Progenitor cell of endocrine pancreas (in vitro differentiated cells): ENCODE measurements at regions not wholly inside any gene's neighbourhood (a gene's known extent, or its start where the extent isn't known, plus 50 kb on each side); places are given as distances from the start of the nearest gene placed in this dataset.
"Not testable (repeated sequence)": the region's sequence is repeated elsewhere in the genome, so short reads cannot be mapped to it uniquely, and the experiment has no call there.

ENCODE experiments used
- DNase-seq: peaks from one replicate; pipeline ENCODE4 v3.0.0; 2021; ENCODE audit warnings: low spot score; ENCODE audit not compliant: unreplicated experiment
- H3K27ac Mint-ChIP-seq: 2 replicates; pipeline ENCODE4 v1.8.0; 2021; ENCODE audit warnings: mild to moderate bottlenecking, moderate library complexity, mixed read lengths
- H3K27me3 Mint-ChIP-seq: 2 replicates; pipeline ENCODE4 v1.8.0; 2021; ENCODE audit warnings: mixed read lengths
- H3K36me3 Mint-ChIP-seq: 2 replicates; pipeline ENCODE4 v1.8.0; 2022; ENCODE audit warnings: mixed read lengths; ENCODE audit not compliant: insufficient read depth
- H3K4me1 Mint-ChIP-seq: 2 replicates; pipeline ENCODE4 v1.8.0; 2021; ENCODE audit warnings: low read depth, mixed read lengths
- H3K4me3 Mint-ChIP-seq: 2 replicates; pipeline ENCODE4 v1.8.0; 2021; ENCODE audit warnings: low read depth, mild to moderate bottlenecking, moderate library complexity, mixed read lengths
- H3K9me3 Mint-ChIP-seq: 2 replicates; pipeline ENCODE4 v1.8.0; 2021; ENCODE audit warnings: low read depth, mixed read lengths
- TF ChIP-seq, protein P1 (sequence below): fragments of 200-600 bp; sonication (generic); IDR thresholded peaks from one replicate; pipeline ENCODE4 v1.5.0; 2021; ENCODE audit warnings: antibody characterized with exemption, mild to moderate bottlenecking; ENCODE audit not compliant: unreplicated experiment

DNA sequence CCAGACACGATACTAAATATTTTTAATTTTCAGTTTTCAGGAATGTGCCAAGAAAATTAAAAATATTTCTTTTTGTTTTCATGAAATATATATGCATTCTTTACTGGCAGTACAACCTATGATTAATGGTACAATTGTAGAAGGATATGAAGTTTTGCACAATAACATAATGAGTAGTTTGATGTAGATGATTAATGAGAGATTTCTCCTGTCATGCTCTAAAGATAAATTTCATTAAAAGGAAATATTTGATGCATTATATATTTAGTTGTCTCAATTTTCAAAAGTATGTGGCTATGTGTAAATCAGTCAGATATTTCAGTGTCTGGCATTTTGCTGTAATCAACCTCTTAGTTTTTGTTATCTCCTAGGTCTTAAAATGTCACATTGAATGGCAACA, 940.2 kb upstream of the MDGA2 start:
- no peak overlapping the region for H3K4me3 Mint-ChIP-seq
- peaks cover 4% of the 10 kb centered on the region for H3K4me1 Mint-ChIP-seq
- H3K9me3 Mint-ChIP-seq = peaks cover 16% of the 10 kb centered on the region
- no peaks in the 10 kb centered on the region for H3K36me3 Mint-ChIP-seq
- no peaks in the 10 kb centered on the region for H3K27me3 Mint-ChIP-seq
- DNase-seq = no peak
- H3K27ac Mint-ChIP-seq = no peak overlapping the region
- TF ChIP-seq, protein P1, sequence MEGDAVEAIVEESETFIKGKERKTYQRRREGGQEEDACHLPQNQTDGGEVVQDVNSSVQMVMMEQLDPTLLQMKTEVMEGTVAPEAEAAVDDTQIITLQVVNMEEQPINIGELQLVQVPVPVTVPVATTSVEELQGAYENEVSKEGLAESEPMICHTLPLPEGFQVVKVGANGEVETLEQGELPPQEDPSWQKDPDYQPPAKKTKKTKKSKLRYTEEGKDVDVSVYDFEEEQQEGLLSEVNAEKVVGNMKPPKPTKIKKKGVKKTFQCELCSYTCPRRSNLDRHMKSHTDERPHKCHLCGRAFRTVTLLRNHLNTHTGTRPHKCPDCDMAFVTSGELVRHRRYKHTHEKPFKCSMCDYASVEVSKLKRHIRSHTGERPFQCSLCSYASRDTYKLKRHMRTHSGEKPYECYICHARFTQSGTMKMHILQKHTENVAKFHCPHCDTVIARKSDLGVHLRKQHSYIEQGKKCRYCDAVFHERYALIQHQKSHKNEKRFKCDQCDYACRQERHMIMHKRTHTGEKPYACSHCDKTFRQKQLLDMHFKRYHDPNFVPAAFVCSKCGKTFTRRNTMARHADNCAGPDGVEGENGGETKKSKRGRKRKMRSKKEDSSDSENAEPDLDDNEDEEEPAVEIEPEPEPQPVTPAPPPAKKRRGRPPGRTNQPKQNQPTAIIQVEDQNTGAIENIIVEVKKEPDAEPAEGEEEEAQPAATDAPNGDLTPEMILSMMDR = no peak

DNA sequence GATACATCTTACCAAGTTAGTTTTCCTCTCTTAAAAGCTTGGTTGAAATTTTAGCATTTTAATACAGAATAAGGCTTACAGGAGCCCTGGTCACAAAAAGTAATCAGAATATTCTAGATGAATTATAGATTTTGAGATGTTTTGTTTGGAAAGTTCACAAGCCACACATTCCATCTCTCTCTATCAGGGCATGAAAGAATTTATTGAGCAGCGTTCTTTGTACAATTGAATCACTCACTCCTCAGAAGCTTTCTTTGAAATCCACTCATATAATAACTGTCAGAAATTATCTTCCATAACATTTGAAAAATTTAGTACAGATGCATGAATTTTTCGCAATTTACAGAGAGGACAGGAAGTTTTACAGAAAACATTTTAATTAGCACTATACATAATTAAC, 938.6 kb upstream of the MDGA2 start:
- Mint-ChIP-seq H3K27ac (no peak overlapping the region), H3K4me3 (no peak overlapping the region)

DNA sequence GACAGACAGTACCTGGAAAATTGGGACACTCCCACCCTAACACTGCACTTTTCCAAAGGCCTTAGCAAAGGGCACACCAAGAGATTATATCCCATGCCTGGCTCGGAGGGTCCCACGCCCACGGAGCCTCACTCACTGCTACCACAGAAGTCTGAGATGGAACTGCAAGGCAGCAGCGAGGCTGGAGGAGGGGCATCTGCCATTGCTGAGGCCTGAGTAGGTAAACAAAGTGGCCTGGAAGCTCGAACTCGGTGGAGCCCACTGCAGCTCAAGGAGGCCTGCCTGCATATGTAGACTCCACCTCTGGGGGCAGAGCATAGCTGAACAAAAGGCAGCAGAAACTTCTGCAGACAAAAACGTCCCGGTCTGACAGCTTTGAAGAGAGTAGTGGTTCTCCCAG, 931.6 kb upstream of the MDGA2 start:
- not testable (repeated sequence) for H3K36me3 Mint-ChIP-seq, H3K27ac Mint-ChIP-seq, H3K27me3 Mint-ChIP-seq, H3K4me1 Mint-ChIP-seq, H3K4me3 Mint-ChIP-seq, DNase-seq
- H3K9me3 Mint-ChIP-seq = peaks cover 28% of the 10 kb centered on the region

More for the DNA sequence above, 938.6 kb upstream of the MDGA2 start:
- no peaks in the 10 kb centered on the region for H3K36me3 Mint-ChIP-seq
- H3K9me3 Mint-ChIP-seq = peaks cover 19% of the 10 kb centered on the region
- TF ChIP-seq, protein P1 = no peak
- no peaks in the 10 kb centered on the region for H3K27me3 Mint-ChIP-seq
- H3K4me1 Mint-ChIP-seq = peaks cover 4% of the 10 kb centered on the region
- DNase-seq = no peak

DNA sequence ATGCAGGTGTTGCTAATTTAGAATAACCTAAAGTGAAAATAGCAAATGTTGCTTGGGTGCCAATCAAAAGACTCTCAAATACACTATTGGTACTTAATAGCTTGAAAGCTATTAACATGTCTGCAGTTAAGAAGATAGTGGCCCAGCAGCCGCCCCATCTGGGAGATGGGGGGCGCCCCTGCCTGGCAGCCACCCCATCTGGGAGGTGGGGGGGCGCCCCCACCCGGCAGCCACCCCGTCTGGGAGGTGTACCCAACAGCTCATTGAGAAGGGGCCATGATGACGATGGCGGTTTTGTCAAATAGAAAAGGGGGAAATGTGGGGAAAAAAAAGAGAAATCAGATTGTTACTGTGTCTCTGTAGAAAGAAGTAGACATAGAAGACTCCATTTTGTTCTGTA, 923.1 kb upstream of the MDGA2 start:
- TF ChIP-seq, protein P1 = no peak
- no peak for DNase-seq
- Mint-ChIP-seq H3K36me3 (no peaks in the 10 kb centered on the region), H3K4me1 (peaks cover 2% of the 10 kb centered on the region), H3K27ac (no peak overlapping the region), H3K4me3 (no peak overlapping the region), H3K9me3 (no peaks in the 10 kb centered on the region), H3K27me3 (no peaks in the 10 kb centered on the region)

DNA sequence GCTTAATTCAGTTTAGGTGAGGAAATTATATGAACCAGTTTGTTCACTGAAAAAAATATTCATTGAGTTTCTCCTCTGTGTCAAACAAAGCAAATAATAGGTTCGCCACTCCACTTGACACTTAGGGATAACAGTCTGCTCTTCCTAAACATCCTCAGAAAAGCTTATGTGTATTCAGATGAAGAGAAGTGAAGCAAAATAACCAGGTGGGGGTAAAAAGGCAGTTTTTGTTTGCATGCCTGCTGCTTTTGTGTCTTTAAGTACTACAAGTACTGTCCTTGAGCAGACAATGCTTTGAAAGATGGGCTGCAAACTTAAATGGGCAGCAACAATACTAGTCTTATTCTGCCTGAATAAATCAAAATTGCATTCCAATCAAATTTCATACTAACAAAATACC, 910.7 kb upstream of the MDGA2 start:
- Mint-ChIP-seq H3K27ac (no peak overlapping the region), H3K27me3 (no peaks in the 10 kb centered on the region), H3K4me1 (peaks cover 2% of the 10 kb centered on the region)

DNA sequence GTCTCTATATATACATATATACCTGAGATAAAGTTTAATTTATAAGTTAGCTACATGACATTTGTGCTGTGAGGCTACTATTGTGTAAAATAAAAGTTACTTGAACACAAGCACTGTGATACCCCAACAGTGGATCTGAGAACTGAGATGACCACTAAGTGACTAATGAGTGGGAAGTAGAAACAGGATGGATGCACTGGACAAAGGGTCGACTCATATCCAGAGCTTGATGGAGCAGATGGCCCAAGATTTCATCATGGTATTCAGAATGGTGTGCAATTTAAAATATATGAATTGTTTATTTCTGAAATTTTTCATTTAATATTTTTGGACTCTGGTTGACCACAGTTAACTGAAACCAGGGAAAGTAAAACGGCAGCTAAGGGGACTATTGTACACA, 908.6 kb upstream of the MDGA2 start:
- Mint-ChIP-seq H3K27me3 (no peaks in the 10 kb centered on the region), H3K4me1 (no peaks in the 10 kb centered on the region), H3K27ac (no peak overlapping the region), H3K9me3 (no peaks in the 10 kb centered on the region), H3K36me3 (no peaks in the 10 kb centered on the region), H3K4me3 (no peak overlapping the region)
- no peak for DNase-seq
- TF ChIP-seq, protein P1 = no peak

More for the DNA sequence above, 910.7 kb upstream of the MDGA2 start:
- no peak for DNase-seq
- TF ChIP-seq, protein P1 = no peak
- Mint-ChIP-seq H3K4me3 (no peak overlapping the region), H3K36me3 (no peaks in the 10 kb centered on the region), H3K9me3 (no peaks in the 10 kb centered on the region)
